GM21526 (cell line): ENCODE measurements at regions not wholly inside any gene's neighbourhood (a gene's known extent, or its start where the extent isn't known, plus 50 kb on each side); places are given as distances from the start of the nearest gene placed in this dataset.
"Not testable (repeated sequence)": the region's sequence is repeated elsewhere in the genome, so short reads cannot be mapped to it uniquely, and the experiment has no call there.

Experiments
- ATAC-seq: cut with Tn5 transposase; IDR thresholded peaks from one replicate; pipeline ENCODE4 v1.9.1; 2021; ENCODE audit warnings: moderate library complexity; ENCODE audit not compliant: unreplicated experiment, low FRiP score

GRCh38 chr1:227508431-227508830 lies 54.9 kb upstream of the ZNF678 start:
- no peak for ATAC-seq

GRCh38 chr1:227506490-227507393 lies 56.6 kb upstream of the ZNF678 start:
- not testable (repeated sequence) for ATAC-seq

GRCh38 chr1:227496045-227496444 lies 67.3 kb upstream of the ZNF678 start:
- not testable (repeated sequence) for ATAC-seq

GRCh38 chr1:227493863-227494551 lies 69.3 kb upstream of the ZNF678 start:
- ATAC-seq = not testable (repeated sequence)

- no peak for ATAC-seq
Observed at GRCh38 chr1:227490478-227490877, 72.9 kb upstream of the ZNF678 start.

- no peak for ATAC-seq
Observed at GRCh38 chr1:227490001-227490400, 73.4 kb upstream of the ZNF678 start.

GRCh38 chr1:227489572-227489971 lies 73.8 kb upstream of the ZNF678 start:
- ATAC-seq = no peak

- ATAC-seq = no peak
Observed at GRCh38 chr1:227487606-227488005, 75.8 kb upstream of the ZNF678 start.

GRCh38 chr1:227486559-227486958 lies 76.8 kb upstream of the ZNF678 start:
- no peak for ATAC-seq

- ATAC-seq = no peak
Observed at GRCh38 chr1:227482023-227482299, 81.4 kb upstream of the ZNF678 start.

GRCh38 chr1:227474072-227474471 lies 89.3 kb upstream of the ZNF678 start:
- not testable (repeated sequence) for ATAC-seq

GRCh38 chr1:227472772-227473171 lies 90.6 kb upstream of the ZNF678 start:
- ATAC-seq = no peak

GRCh38 chr1:227470688-227471087 lies 92.7 kb upstream of the ZNF678 start:
- ATAC-seq = no peak

- ATAC-seq = no peak
Observed at GRCh38 chr1:227469708-227470107, 93.6 kb upstream of the ZNF678 start.

GRCh38 chr1:227466039-227466645 lies 97.2 kb upstream of the ZNF678 start:
- ATAC-seq = no peak

GRCh38 chr1:227465256-227465655 lies 98.1 kb upstream of the ZNF678 start:
- ATAC-seq = no peak

- no peak for ATAC-seq
Observed at GRCh38 chr1:227459977-227460376, 103.4 kb upstream of the ZNF678 start.

GRCh38 chr1:227459326-227459841 lies 104.0 kb upstream of the ZNF678 start:
- ATAC-seq = no peak

GRCh38 chr1:227454686-227455085 lies 108.7 kb upstream of the ZNF678 start:
- ATAC-seq = no peak

- no peak for ATAC-seq
Observed at GRCh38 chr1:227453631-227454355, 109.6 kb upstream of the ZNF678 start.

GRCh38 chr1:227451954-227452353 lies 111.4 kb upstream of the ZNF678 start:
- no peak for ATAC-seq
